GOT3 (cell line): ENCODE measurements at regions not wholly inside any gene's neighbourhood (a gene's known extent, or its start where the extent isn't known, plus 50 kb on each side); places are given as distances from the start of the nearest gene placed in this dataset.
A peak's percentile ranks its signal among the peaks of the same experiment; 100 is the strongest.

ENCODE experiments used
- DNase-seq: peaks from one replicate; lab custom pipeline; 2025; ENCODE audit warnings: mixed read lengths; lab: John Stamatoyannopoulos, UW

DNA sequence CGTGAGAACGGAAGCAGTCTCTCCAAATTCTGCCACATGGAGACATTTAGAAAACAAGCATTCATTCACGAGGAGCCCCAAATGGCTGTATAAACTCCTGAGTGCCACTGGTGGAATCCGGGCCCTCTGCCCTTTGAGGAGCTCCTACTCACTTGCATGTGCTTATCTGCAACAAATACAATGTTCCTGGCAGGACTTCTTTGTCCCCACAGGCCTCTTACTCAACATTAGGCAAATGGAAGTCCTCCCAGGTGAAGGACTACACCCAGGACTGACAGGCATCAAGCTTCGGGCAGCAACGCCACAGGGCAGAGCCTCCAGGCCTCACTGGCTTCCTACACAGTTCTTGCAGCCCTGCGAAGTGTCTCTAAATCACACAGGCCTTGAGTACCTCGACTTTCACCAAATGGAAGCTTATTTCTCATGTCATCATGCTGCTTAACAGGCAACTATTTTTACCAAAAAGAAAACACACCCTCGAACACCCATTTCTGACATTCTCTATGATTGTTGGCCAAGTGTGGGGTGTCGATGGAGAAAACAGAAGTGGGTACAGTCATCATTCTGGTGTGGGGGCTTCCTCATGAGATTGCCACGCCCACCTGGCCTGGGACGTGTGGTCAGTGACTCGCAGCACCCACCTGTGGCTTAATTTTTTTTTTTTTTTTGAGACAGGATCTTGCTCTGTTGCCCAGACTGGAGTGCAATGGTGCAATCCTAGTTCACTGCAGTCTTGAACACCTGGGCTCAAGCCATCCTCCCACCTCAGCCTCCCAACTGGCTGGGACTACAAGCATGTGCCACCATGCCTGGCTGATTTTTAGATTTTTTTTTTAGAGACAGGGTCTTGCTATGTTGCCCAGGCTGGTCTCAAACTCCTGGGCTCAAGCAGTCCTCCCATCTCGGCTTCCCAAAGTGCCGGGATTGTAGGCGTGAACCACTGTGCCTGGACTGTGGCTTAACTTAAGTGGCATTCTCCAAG, 186.8 kb upstream of the GLI2 start:
- no peak for DNase-seq

DNA sequence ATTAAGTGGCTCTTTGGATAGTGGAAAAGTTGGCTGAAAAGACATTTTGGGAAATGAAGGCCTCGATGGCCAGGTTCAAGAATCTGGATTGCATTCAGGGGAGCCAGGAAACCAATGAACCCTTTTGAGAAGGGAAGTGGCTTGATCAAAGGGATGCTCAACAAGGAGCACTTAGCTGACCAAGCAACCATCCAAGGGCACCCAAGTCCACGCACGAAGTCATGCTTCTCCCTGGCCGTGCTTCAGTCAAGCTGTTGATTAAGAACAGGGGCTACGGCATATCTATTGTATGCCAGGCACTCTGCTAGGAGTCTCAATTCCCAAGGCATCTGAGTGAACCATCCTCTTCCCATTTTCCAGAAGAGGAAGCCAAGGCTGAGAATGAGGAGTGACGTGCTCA, 185.8 kb upstream of the GLI2 start:
- no peak for DNase-seq

DNA sequence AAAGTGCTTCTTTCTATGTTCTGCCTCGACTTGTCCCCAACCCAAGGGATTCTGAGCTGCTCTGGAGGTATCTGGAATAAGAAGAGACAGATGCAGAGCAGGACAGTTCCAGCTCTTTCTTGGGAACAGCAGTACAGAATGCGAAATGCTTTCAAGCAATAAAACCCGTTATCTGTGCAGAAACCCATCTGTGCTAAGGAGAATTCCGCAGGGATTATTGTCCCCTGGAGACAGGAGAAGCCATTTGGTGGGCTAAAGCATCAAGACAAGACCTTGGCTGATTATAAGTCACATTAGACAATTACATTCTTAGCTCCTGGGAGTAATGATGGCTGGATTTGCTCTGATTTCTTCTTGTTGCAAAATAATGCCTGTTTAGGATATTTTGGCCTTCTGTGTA, 185.4 kb upstream of the GLI2 start:
- no peak for DNase-seq

DNA sequence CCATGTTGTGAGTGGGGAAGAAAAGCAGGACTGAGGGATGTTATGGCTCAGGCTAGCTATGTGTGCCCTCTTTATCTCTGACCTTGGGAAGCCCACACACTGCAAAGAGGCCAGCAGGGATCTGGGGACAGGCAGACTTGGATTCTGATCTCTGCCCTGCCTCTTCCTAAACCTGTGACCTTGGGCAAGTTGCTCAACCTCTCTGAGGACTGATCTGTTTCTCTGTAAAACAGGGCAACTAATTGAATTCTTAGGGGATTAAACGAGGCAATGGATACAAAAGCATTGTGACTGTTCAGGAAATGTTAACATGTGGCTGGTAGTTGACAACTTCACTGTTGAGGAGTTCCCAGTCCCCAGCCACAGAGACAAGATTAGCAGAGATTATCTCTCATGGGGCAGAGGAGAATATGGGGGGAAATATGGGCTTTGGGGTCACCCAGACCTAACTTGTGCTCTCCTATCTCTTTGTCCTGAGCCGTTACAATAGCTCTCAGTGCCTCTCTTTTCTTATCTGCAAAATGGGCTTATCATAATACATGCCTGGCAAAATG, 184.7 kb upstream of the GLI2 start:
- no peak for DNase-seq

DNA sequence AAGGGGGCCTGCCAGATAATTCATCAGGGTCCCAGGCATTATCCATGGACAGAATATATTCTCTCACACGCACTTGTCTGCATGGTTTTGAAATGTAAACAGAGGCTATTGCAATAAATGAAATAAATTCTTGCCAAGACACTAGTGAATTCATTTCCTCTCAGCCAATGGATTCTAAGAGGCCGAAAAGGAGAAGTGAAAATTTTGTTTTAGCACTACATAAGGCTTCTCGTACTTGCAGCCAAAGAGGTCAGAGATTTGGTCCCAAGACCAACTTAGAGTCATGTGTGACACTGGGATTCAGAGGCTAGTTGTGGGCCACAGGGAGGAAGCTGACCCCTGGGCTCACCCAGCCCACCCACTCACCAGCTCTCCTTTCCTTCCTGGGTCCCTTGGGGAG, 184.1 kb upstream of the GLI2 start:
- no peak for DNase-seq

DNA sequence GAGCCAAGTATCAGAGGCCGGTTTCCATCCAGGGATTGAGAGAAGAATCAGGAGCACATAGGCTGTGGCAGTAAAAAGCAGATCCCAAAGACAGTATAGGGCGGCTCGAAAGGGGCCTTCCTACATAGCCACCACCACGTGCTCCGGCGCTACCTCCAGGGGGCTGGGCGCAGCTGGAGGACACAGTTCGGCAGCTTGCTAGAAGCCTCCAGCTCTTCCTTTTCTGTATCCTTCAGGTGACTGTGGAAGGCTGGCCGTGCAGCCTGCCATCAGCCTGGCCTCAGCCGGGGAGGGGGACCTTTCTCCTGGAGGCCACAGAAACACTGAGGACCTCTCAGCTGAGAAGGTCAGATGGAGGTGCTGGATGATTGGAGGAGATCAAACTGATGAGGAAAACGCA, 183.6 kb upstream of the GLI2 start:
- no peak for DNase-seq

DNA sequence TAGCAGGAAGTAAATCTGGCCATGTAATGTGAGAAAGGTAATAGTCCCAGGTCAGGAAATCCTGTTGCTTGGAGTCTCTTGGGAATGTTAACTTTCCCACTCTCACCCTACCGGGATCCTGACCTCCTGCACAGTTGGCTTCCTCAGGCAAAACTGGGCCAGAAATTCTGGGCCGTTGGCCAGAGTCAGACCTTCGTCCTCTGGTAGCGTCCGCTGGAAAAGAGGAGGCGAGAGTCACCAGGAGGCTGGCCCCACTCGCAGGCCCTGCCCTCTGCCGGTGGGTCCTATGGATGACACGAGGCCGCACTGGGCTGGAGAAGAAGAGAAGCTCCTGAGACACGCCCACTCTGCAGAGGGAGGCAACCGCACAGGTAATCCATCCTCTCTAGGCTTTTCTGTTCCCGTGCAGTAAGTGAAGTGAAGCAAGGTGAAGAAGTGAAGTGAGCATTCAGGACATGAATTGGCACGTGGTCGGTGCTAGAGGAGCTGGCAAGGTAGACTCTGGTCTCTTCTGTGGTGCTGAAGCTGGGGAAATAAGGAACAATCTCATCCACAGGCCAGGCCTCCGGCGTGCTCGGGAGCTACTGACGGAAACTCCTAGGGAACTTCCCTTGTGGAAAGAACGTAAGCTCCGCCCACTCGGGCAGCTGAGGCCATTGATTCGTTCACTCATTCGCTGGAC, 182.7 kb upstream of the GLI2 start:
- no peak for DNase-seq

DNA sequence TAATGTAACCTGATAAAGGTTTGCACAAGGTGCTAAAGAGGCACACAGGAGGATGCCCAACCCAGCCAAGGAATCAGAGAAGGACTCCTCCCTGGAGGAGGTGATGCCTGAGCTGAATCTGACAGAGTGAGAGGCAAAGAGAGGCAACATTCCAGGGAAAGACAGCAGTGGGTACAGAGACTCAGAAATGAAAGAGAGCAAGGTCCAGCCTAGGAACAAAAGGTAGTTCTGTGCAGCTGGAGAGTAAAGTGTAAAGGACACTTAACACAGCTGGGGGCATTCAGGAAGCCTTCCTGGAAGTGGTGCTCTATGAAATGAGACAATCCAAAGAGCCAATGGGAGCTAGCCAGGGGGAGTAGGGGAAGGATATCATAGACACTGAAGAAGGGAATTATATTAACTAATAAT, 181.0 kb upstream of the GLI2 start:
- DNase-seq = no peak

DNA sequence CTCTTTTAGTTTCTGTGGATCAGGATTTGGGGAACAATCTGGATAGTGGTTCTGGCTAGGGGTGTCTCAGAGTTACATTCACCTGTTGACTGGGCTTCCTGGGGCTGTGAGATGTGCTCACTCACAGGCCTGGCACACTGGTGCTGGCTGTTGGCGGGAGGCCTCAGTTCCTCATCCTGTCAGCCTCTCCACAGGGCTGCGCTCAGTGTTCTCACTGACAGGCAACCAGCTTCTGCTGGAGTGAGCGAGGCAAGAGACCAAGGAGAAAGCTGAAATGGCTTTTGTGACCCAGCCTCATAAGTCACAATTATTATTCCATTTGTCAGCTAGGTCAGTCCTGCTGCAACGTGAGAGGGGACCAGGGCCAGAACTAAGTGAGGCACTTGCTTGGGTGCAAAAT, 180.6 kb upstream of the GLI2 start:
- no peak for DNase-seq

DNA sequence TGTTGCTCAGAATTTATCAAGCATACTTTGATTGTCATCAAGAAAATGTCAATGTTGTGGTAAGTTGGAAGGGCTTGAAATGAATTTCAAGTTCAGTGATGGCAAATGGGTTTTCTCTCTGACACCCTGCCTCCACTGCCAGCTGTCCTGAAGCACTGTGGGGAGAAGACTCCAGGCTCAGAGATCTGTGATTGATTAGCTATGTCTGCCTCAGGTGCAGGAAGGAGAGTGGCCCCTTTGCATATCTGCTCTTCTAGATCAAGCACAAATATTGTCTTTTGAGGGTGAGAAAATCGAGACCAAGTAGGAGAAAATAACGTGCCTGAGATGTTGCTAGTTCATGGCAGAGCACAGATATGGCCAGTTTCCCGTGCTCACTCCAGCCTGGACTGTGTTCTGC, 178.8 kb upstream of the GLI2 start:
- DNase-seq = no peak

DNA sequence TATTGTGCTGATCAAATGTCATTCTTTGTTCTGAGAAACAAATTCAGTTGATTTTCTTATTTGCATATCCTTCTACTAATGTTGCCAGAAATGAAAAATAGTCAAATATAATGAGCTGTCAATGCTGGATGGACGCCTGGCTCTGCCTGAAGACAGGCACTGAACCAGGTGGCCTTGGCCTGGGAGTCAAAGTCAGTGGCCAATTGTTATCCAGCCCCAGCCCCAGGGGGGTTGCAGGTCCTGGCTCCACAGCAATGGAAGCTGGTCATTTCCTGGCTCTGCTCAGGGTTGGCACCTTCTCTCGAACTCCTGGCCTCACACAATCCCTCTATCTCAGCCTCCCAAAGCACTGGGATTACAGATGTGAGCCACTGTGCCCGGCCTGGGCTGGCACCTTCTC, 176.8 kb upstream of the GLI2 start:
- DNase-seq = no peak

DNA sequence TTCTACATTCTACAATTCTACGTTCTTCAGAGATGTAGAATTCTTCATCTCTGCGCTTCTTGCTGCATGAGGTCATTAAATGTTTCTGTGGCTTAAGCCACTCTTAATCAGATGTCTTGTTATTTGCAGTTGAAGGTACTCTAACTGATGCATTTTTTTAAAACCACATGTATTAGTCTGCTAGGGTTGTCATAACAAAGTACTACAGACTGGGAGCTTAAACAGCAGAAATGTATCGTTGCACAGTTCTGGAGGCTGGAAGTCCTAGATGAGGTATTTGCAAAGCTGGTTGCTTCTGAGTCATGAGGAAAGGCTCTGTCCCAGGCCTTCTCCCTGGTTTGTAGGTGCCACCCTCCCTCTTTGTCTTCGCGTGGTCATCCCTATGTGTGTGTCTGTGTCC, 176.3 kb upstream of the GLI2 start:
- peak; percentile 21 for DNase-seq

DNA sequence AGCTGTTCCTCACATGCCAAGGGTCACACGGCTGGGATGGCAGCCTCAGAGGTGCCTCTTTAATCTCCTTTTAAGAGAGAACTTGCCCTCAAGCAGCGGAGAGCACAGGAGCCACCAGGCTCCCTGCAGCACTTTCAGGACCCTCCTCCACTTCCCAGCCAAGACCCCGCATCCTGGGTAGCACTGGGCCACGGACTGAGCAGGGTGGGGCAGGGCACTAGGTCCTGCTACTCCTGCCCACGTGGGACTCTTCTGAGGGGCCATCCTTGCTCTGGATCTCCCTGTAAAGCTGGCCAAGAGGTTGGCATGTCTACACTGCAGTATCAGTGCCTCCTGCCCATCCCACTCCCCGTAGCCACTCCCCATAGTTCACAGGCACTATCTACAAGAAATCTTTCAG, 175.3 kb upstream of the GLI2 start:
- no peak for DNase-seq

DNA sequence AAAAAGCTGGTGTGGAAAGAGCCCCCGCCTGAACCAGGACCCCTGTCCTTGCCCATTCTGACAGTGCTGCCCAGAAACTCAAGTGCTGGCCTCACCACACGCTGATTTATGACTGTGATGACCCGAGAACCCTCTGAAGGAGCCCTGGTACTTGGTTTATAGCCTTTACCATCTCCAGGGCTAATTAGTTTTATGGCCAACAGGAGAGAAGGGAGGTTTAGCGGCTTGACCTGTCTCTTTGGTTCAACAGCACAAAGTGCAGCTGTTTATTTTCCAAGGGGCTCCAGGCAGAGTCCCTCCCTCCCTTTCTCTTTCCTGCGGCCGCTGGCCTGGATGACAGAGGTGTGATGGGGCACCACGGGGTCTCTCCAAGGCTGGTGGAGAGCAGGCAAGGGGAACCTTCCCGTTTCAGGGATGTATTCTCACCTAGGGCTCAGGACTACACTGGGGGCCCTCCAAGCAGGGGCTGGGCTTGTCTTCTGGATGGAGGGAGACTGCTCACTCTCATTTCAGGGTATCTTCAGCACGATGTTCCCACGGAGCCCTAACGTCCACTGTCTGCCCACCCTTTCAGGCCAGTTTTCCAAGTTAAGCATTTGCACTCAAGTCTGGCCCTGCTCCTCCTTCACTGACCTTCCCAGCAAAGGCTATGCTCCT, 174.2 kb upstream of the GLI2 start:
- no peak for DNase-seq

DNA sequence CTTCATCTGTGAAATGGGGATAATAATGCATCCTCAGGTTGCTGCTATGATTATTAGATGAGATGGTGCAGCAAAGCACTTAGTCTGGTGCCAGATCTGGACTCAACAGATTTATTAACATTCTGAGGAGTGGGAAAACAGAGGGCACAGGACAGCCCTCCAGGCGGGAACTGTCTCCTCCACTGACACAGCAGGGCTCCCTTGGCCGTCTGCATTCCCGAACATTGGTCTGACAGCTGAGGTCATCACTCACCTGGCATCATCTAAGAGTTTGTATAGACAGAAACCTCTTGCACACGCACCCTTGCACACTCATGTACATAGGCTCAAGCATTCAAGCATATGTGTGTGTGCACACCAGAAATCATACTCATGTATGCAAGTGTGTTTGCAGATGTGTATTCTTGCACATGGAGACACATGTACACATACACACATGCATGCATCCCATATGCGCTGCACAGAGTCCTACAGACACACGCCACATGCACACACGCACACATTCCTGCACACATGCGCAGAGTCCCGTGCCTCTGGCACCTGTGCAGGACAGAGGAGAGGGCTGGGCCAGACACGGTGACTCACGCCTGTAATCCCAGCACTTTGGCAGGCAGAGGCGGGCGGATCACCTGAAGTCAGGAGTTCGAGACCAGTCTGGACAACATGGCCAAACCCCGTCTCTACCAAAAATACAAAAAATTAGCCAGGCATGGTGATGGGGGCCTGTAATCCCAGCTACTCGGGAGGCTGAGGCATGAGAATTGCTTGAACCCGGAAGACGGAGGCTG, 173.3 kb upstream of the GLI2 start:
- no peak for DNase-seq

DNA sequence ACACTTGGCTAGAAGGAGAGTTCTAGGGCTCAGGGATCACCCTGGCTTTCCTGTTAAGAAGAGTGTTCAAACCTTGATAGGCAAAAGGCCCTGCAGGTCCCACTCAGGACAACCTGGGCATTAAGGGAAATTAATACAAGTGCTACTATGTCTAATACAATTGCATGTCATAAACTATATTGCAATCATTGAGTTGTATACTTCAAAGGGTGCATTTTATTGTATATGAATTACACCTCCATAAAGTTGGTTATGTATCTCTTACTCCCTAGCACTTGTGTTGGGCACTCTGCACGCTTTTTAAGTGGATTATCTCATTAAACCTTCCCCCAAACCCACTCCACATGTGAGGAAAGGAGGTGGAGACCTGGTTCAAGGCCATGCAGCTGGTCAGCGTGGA, 172.1 kb upstream of the GLI2 start:
- no peak for DNase-seq

DNA sequence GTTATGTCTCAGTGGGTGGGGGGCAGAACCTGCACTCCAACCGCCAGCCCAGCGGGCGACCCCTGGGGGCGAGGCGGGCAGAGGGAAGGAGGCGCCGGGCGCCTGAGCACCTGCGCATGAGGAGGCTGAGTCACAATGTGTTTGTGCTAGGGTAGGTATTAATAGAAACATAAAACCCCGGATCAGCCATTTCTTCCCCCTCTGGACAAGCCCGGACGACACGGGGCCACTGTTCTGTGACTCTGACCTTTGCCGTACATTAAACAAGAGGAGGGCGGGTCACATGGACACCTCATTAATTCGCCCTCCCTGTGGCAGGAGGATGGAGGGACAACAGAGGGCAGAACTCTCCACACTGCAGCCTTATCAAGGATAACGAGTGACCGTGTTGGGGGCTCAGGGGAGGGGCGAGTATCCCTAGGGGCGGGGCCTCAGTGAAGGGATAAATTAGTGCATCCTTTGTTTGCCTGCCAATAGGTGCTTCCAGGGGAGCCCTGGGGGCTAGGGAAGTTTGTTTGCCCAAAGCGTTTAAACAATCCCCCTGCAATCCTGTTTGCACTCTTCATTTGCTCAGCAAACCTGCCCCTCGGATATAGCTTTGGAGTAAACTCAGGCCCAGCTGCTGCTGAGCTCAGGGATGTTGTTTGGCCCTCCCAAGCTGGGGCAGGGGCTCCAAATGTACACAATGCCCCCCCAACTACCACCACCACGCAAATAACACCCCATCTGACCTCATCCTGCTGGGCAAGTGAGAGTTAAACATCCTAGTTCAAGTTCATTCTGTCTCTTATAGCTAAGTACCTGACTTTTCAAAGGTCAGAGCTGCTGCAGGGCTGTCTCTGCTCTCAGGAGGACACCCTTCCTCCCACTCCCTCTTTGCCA, 171.2 kb upstream of the GLI2 start:
- DNase-seq = no peak

DNA sequence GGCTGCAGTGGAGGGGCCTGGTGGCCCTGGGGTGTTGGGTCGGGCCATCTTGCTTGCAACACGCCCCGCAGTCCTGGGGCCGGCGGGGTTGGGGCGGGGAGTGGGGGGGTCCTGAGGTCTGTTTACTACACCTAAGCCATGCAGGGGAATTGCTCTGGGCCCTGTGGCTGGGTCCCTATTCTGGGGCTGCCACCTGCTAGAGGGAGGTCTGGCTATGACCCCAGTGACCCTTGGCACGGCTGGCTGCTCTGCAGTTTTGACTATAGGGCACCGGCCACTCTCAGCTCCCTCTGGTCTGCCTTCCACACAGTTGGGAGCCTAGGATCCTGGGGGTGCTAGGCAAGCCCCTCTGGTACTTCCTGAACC, 170.6 kb upstream of the GLI2 start:
- DNase-seq = no peak

DNA sequence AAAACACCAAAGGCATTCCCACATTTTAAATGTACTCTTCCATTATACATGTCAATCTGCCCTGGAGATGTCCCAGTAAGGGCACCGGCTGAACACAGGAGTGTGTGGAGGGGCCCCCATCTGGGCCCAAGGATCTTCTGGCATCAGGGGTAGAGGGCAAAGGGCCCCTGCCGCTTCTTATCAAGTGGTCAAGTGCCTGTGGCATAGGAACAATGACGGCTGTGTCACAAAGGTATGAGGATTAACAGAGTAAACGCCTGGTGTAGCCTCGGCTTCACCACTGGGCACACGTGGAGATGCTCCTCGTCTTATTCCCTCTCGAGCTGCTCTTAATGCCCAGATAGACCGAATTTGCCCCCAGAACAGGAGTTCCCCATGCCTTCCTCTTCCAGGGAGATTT, 169.7 kb upstream of the GLI2 start:
- DNase-seq = no peak

DNA sequence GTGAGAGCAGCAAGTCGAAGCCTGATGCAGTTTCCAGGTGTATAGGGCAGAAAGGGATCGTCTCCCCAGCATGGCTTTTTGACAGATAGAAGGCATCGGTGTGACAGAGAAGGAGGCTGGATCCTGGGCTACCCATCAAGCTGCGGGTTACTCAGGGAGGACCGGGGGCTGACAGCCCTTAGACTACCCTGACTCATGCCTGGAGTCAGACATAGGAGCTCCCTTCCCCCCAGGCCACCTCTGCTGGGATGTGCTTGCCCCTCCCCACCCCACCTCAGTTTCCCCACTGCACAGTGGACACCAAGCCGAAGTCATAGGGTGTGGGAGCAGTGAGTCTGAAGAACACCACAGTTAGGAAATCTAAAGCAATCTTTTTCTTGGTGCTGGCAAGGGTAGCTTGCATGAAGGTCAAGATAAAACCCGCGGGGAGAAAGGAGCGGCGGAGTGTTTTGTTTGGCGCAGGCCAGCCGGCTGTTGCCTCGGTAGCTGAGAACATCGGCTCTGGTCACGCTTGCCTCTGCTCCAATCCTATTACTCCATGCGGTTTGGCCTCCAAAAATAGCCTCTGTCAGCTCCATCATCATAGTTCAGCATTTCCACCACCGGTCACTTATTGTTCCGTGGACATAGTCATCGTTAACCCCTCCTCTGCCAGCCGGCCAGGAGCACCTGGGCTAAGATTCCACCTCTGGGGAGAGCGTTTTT, 169.2 kb upstream of the GLI2 start:
- DNase-seq = peak; percentile 74
